Endodermal cell (in vitro differentiated cells): ENCODE measurements at regions not wholly inside any gene's neighbourhood (a gene's known extent, or its start where the extent isn't known, plus 50 kb on each side); places are given as distances from the start of the nearest gene placed in this dataset.

Source experiments
- DNase-seq: peaks from one replicate; pipeline ENCODE4 v3.0.0-alpha.2; 2017
- H3K27ac ChIP-seq: 2 replicates; pipeline ENCODE4 v1.5.1; 2013; ENCODE audit warnings: mild to moderate bottlenecking, low read depth, low read length, moderate library complexity
- H3K27me3 ChIP-seq: 2 replicates; pipeline ENCODE4 v1.6.1; 2013; ENCODE audit warnings: mild to moderate bottlenecking, low read length, moderate library complexity; ENCODE audit not compliant: insufficient read depth, control insufficient read depth, poor library complexity, severe bottlenecking
- H3K36me3 ChIP-seq: 2 replicates; pipeline ENCODE4 v1.7.0; 2013; ENCODE audit warnings: mild to moderate bottlenecking, low read length, moderate library complexity; ENCODE audit not compliant: control insufficient read depth, insufficient read depth
- H3K4me1 ChIP-seq: one replicate; pipeline ENCODE4 v1.7.0; 2013; ENCODE audit warnings: low read length; ENCODE audit not compliant: control insufficient read depth, insufficient read depth
- H3K4me3 ChIP-seq: 2 replicates; pipeline ENCODE4 v1.5.1; 2013; ENCODE audit warnings: mild to moderate bottlenecking, low read length, moderate library complexity
- H3K9ac ChIP-seq: 2 replicates; pipeline ENCODE4 v1.6.1; 2013; ENCODE audit warnings: mild to moderate bottlenecking, low read length, moderate library complexity; ENCODE audit not compliant: poor library complexity, severe bottlenecking; ENCODE audit errors: extremely low read depth
- H3K9me3 ChIP-seq: 2 replicates; pipeline ENCODE4 v1.6.1; 2013; ENCODE audit warnings: mild to moderate bottlenecking, low read length, moderate library complexity; ENCODE audit not compliant: control insufficient read depth
- H3K27ac Mint-ChIP-seq: 2 replicates; pipeline ENCODE4 v1.8.0; 2020; ENCODE audit warnings: mixed read lengths
- H3K27me3 Mint-ChIP-seq: 2 replicates; pipeline ENCODE4 v1.8.0; 2021; ENCODE audit warnings: mild to moderate bottlenecking, mixed read lengths; ENCODE audit not compliant: insufficient read depth
- H3K36me3 Mint-ChIP-seq: 2 replicates; pipeline ENCODE4 v1.8.0; 2020; ENCODE audit warnings: low read depth, mixed read lengths
- H3K4me1 Mint-ChIP-seq: 2 replicates; pipeline ENCODE4 v1.8.0; 2020; ENCODE audit warnings: mixed read lengths
- H3K4me3 Mint-ChIP-seq: 2 replicates; pipeline ENCODE4 v1.8.0; 2020; ENCODE audit warnings: mild to moderate bottlenecking, moderate library complexity, mixed read lengths
- H3K9me3 Mint-ChIP-seq: 2 replicates; pipeline ENCODE4 v1.8.0; 2020; ENCODE audit warnings: mild to moderate bottlenecking, mixed read lengths
- CTCF ChIP-seq: fragments of 200-600 bp; sonication (generic); conservative IDR thresholded peaks from 2 replicates; pipeline ENCODE4 v1.5.0; 2021; ENCODE audit warnings: antibody characterized with exemption, mild to moderate bottlenecking
- WGBS, 2 experiments: methylation state at CpG; one replicate each; pipeline versions ENCODE4 v1.1.5 to v1.1.7; 2013; ENCODE audit warnings: missing lambda C conversion rate in 2 of 2, mixed read lengths in 1 of 2; ENCODE audit not compliant: insufficient coverage in 1 of 2, insufficient read length in 1 of 2; 5-methylcytosine and 5-hydroxymethylcytosine counted together

- TF ChIP-seq CTCF = no peak
- no peak overlapping the region for H3K4me3 Mint-ChIP-seq
- no peak overlapping the region for H3K4me3 ChIP-seq
- H3K27me3 ChIP-seq = no peaks in the 10 kb centered on the region
- H3K9ac ChIP-seq = no peak overlapping the region
- no peaks in the 10 kb centered on the region for H3K9me3 Mint-ChIP-seq
- H3K27me3 Mint-ChIP-seq = peaks cover 6% of the 10 kb centered on the region
- no peak overlapping the region for H3K27ac ChIP-seq
- H3K36me3 ChIP-seq = no peaks in the 10 kb centered on the region
- DNase-seq = no peak
- no peaks in the 10 kb centered on the region for H3K36me3 Mint-ChIP-seq
- no peak overlapping the region for H3K27ac Mint-ChIP-seq
- peaks cover 39% of the 10 kb centered on the region for H3K4me1 Mint-ChIP-seq
- H3K9me3 ChIP-seq = no peaks in the 10 kb centered on the region
- peaks cover 17% of the 10 kb centered on the region for H3K4me1 ChIP-seq
- WGBS, 2 experiments = 80 to 81% methylated on average over 5 to 9 of the region's 9 CpGs
Observed at GRCh38 chr9:38284039-38284575, 108.4 kb upstream of the ALDH1B1 start.

- no peak for DNase-seq
- no peaks in the 10 kb centered on the region for H3K36me3 Mint-ChIP-seq
- H3K27ac Mint-ChIP-seq = no peak overlapping the region
- Histone ChIP-seq H3K36me3 (no peaks in the 10 kb centered on the region), H3K27ac (no peak overlapping the region), H3K27me3 (no peaks in the 10 kb centered on the region), H3K9ac (no peak overlapping the region), H3K4me1 (peaks cover 9% of the 10 kb centered on the region), H3K4me3 (no peak overlapping the region), H3K9me3 (no peaks in the 10 kb centered on the region)
- H3K4me3 Mint-ChIP-seq = no peak overlapping the region
- peaks cover 6% of the 10 kb centered on the region for H3K27me3 Mint-ChIP-seq
- H3K4me1 Mint-ChIP-seq = peaks cover 29% of the 10 kb centered on the region
- H3K9me3 Mint-ChIP-seq = no peaks in the 10 kb centered on the region
- WGBS, 2 experiments = 29 to 71% methylated on average over 2 to 4 of the region's 4 CpGs
- no peak for TF ChIP-seq CTCF
Observed at GRCh38 chr9:38282756-38283155, 109.7 kb upstream of the ALDH1B1 start.

GRCh38 chr9:38281917-38282316 lies 110.6 kb upstream of the ALDH1B1 start:
- WGBS, 2 experiments = 94% methylated on average over 8 to 11 of the region's 11 CpGs

More at GRCh38 chr9:38281917-38282316, 110.6 kb upstream of the ALDH1B1 start:
- peaks cover 27% of the 10 kb centered on the region for H3K4me1 Mint-ChIP-seq
- Histone ChIP-seq H3K9me3 (no peaks in the 10 kb centered on the region), H3K27ac (no peak overlapping the region), H3K4me3 (no peak overlapping the region), H3K36me3 (no peaks in the 10 kb centered on the region), H3K9ac (no peak overlapping the region), H3K27me3 (no peaks in the 10 kb centered on the region), H3K4me1 (peaks cover 9% of the 10 kb centered on the region)
- TF ChIP-seq CTCF = no peak
- H3K9me3 Mint-ChIP-seq = no peaks in the 10 kb centered on the region
- H3K27ac Mint-ChIP-seq = no peak overlapping the region
- no peak overlapping the region for H3K4me3 Mint-ChIP-seq
- no peak for DNase-seq
- peaks cover 6% of the 10 kb centered on the region for H3K27me3 Mint-ChIP-seq
- no peaks in the 10 kb centered on the region for H3K36me3 Mint-ChIP-seq
